GM12865 (cell line): ENCODE measurements at regions not wholly inside any gene's neighbourhood (a gene's known extent, or its start where the extent isn't known, plus 50 kb on each side); places are given as distances from the start of the nearest gene placed in this dataset.

ENCODE experiments used
- DNase-seq: peaks from one replicate; pipeline ENCODE4 v3.0.0; 2010; ENCODE audit warnings: low read depth
- H3K4me3 ChIP-seq: 2 replicates; pipeline ENCODE4 v1.5.1; 2011; ENCODE audit warnings: mild to moderate bottlenecking, low read depth, low read length, control low read depth
- CTCF ChIP-seq: IDR thresholded peaks from 2 replicates; pipeline ENCODE4 v1.5.1; 2011; ENCODE audit warnings: low read length, control low read depth, low read depth, inconsistent platforms; ENCODE audit not compliant: insufficient read depth; ENCODE audit errors: missing control alignments

GRCh38 chr20:57901526-57901925 lies 191.7 kb upstream of the PMEPA1 start:
- no peak for TF ChIP-seq CTCF
- DNase-seq: no peak
- H3K4me3 ChIP-seq: no peak overlapping the region

DNA sequence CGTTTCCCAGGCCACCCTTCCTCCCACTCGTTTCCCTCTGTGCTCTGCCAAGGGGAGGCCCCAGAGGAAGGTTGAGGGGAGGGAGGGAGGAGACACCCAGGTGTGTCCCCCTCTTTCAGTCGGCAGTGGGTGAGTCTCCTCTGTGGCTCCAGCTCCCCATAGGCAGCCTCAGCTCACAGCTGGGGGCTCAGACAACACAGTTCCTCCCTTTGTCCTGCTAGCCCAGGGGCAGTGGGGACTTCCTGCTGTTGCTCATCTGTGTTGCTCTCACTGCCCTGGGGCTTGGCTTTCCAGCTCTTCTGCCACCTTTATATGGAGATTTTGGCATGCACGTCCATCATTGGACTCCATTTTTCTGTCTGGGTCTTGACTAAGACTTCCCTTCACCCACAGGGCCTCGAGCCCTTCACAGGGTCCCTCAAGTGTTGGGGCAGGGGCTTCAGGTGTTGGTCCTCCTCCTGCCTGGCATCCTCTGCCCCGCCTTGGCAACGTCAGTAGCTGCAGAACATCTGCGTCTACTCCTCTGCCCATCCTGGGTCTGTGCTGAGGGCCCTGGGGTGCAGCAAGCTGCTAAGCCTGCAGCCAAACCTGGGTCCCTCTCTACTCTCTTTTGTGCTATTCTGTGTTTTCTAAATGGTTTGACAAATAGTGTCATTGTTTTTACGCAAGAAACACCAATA lies 190.6 kb upstream of the PMEPA1 start:
- no peak for TF ChIP-seq CTCF
- no peak overlapping the region for H3K4me3 ChIP-seq
- DNase-seq: no peak

GRCh38 chr20:57899554-57899953 lies 189.7 kb upstream of the PMEPA1 start:
- no peak overlapping the region for H3K4me3 ChIP-seq
- no peak for TF ChIP-seq CTCF
- no peak for DNase-seq

DNA sequence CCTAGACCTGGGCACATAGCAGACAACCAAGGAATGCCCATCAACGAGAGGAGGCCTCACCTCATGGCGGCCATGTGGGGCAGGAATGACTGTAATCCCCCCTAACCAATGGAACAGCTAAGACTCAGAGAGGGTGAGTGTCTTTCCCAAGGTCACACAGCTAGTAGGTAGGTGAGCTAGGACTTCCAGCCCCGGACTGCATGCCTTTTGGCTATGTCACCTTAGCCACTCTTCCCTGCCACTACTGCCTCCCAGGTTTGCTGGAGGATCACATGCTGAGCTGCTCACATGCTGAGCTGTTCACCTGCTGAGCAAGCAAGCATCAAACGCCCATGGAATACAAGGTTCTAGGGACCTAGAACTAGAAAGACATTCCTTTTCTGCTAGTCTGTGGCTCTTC lies 188.5 kb upstream of the PMEPA1 start:
- TF ChIP-seq CTCF: no peak
- no peak for DNase-seq
- H3K4me3 ChIP-seq: no peak overlapping the region

GRCh38 chr20:57897891-57898290 lies 188.1 kb upstream of the PMEPA1 start:
- no peak overlapping the region for H3K4me3 ChIP-seq
- TF ChIP-seq CTCF: no peak
- no peak for DNase-seq

- DNase-seq: no peak
- no peak overlapping the region for H3K4me3 ChIP-seq
- TF ChIP-seq CTCF: no peak
Observed at GRCh38 chr20:57897156-57897874, 187.5 kb upstream of the PMEPA1 start.

- TF ChIP-seq CTCF: no peak
- no peak for DNase-seq
- H3K4me3 ChIP-seq: no peak overlapping the region
Observed at GRCh38 chr20:57896563-57896962, 186.7 kb upstream of the PMEPA1 start.
